Smooth muscle cell (in vitro differentiated cells): ENCODE measurements at regions not wholly inside any gene's neighbourhood (a gene's known extent, or its start where the extent isn't known, plus 50 kb on each side); places are given as distances from the start of the nearest gene placed in this dataset.

ENCODE experiments used
- DNase-seq: peaks from one replicate; lab custom pipeline; 2025; ENCODE audit not compliant: unreplicated experiment; lab: John Stamatoyannopoulos, UW
- H2AFZ ChIP-seq: fragments of 200-600 bp; sonication (generic); 2 replicates; pipeline ENCODE4 v1.6.0; 2016; ENCODE audit warnings: antibody characterized with exemption, low read depth, mild to moderate bottlenecking
- H3F3A ChIP-seq: fragments of 200-600 bp; sonication (generic); 2 replicates; pipeline ENCODE4 v1.6.0; 2017; ENCODE audit warnings: antibody characterized with exemption, low read depth
- H3K27ac ChIP-seq: fragments of 200-600 bp; sonication (generic); 2 replicates; pipeline ENCODE4 v1.5.1; 2016; ENCODE audit warnings: low read depth, mild to moderate bottlenecking
- H3K27me3 ChIP-seq: fragments of 200-600 bp; sonication (generic); 2 replicates; pipeline ENCODE4 v1.6.1; 2016; ENCODE audit warnings: low read depth, mild to moderate bottlenecking
- H3K36me3 ChIP-seq: fragments of 200-600 bp; sonication (generic); 2 replicates; pipeline ENCODE4 v1.5.1; 2016; ENCODE audit warnings: low read depth
- H3K4me1 ChIP-seq: fragments of 200-600 bp; sonication (generic); 2 replicates; pipeline ENCODE4 v1.5.1; 2016; ENCODE audit warnings: low read depth
- H3K4me2 ChIP-seq: fragments of 200-600 bp; sonication (generic); 2 replicates; pipeline ENCODE4 v1.6.0; 2016; ENCODE audit warnings: mild to moderate bottlenecking
- H3K4me3 ChIP-seq: fragments of 200-600 bp; sonication (generic); 2 replicates; pipeline ENCODE4 v1.5.1; 2016; ENCODE audit warnings: mild to moderate bottlenecking
- H3K79me2 ChIP-seq: fragments of 200-600 bp; sonication (generic); 2 replicates; pipeline ENCODE4 v1.6.0; 2016; ENCODE audit warnings: low read depth, mild to moderate bottlenecking
- H3K9ac ChIP-seq: fragments of 200-600 bp; sonication (generic); 2 replicates; pipeline ENCODE4 v1.6.0; 2016; ENCODE audit warnings: low read depth
- H3K9me3 ChIP-seq: fragments of 200-600 bp; sonication (generic); replicated peaks from 2 replicates; pipeline ENCODE4 v1.5.1; 2016; ENCODE audit warnings: low read depth
- H4K20me1 ChIP-seq: fragments of 200-600 bp; sonication (generic); 2 replicates; pipeline ENCODE4 v1.6.0; 2016; ENCODE audit warnings: low read depth
- CTCF ChIP-seq: fragments of 200-600 bp; sonication (generic); IDR thresholded peaks from 2 replicates; pipeline ENCODE4 v1.5.1; 2017; ENCODE audit warnings: borderline replicate concordance, mild to moderate bottlenecking, antibody characterized with exemption; ENCODE audit not compliant: insufficient read depth, poor library complexity, severe bottlenecking
- WGBS: methylation state at CpG from one replicate; pipeline ENCODE4 v1.1.7; 2016; ENCODE audit warnings: low lambda C conversion rate; 5-methylcytosine and 5-hydroxymethylcytosine counted together

- no peak for DNase-seq
- Histone ChIP-seq H3K27ac (no peak overlapping the region), H3K27me3 (no peaks in the 10 kb centered on the region), H2AFZ (no peak overlapping the region), H3K9ac (no peak overlapping the region), H4K20me1 (no peaks in the 10 kb centered on the region), H3K36me3 (no peaks in the 10 kb centered on the region), H3F3A (no peaks in the 10 kb centered on the region), H3K4me1 (no peaks in the 10 kb centered on the region), H3K79me2 (no peaks in the 10 kb centered on the region), H3K4me2 (no peak overlapping the region), H3K9me3 (no peaks in the 10 kb centered on the region), H3K4me3 (no peak overlapping the region)
- WGBS: 76% methylated on average over 1 of the region's 1 CpG
- TF ChIP-seq CTCF: no peak
These were observed 529.9 kb downstream of the SLITRK1 start for GRCh38 chr13:83352391-83352790.

- Histone ChIP-seq H3F3A (no peaks in the 10 kb centered on the region), H3K36me3 (no peaks in the 10 kb centered on the region), H3K27me3 (no peaks in the 10 kb centered on the region), H3K4me1 (no peaks in the 10 kb centered on the region), H3K4me3 (no peak overlapping the region), H3K9me3 (no peaks in the 10 kb centered on the region), H3K4me2 (no peak overlapping the region), H4K20me1 (no peaks in the 10 kb centered on the region), H3K9ac (no peak overlapping the region), H3K27ac (peak overlapping the region; percentile 21), H3K79me2 (no peaks in the 10 kb centered on the region), H2AFZ (no peak overlapping the region)
- 74% methylated on average over 2 of the region's 2 CpGs for WGBS
- DNase-seq: no peak
- no peak for TF ChIP-seq CTCF
These were observed 531.7 kb downstream of the SLITRK1 start for GRCh38 chr13:83350569-83350968.

GRCh38 chr13:83344518-83344917 lies 537.8 kb downstream of the SLITRK1 start:
- no peaks in the 10 kb centered on the region for H3K36me3 ChIP-seq

More at GRCh38 chr13:83344518-83344917, 537.8 kb downstream of the SLITRK1 start:
- H3K79me2 ChIP-seq: no peaks in the 10 kb centered on the region
- H3K27ac ChIP-seq: no peak overlapping the region
- H3K9ac ChIP-seq: no peak overlapping the region
- TF ChIP-seq CTCF: no peak
- DNase-seq: no peak
- no peak overlapping the region for H2AFZ ChIP-seq
- no peaks in the 10 kb centered on the region for H3K4me1 ChIP-seq
- H3K4me2 ChIP-seq: no peak overlapping the region
- H3K27me3 ChIP-seq: no peaks in the 10 kb centered on the region
- WGBS: 88% methylated on average over 2 of the region's 2 CpGs
- no peak overlapping the region for H3K4me3 ChIP-seq
- H4K20me1 ChIP-seq: no peaks in the 10 kb centered on the region
- no peaks in the 10 kb centered on the region for H3F3A ChIP-seq
- no peaks in the 10 kb centered on the region for H3K9me3 ChIP-seq
